HG03571 (cell line): ENCODE measurements at regions not wholly inside any gene's neighbourhood (a gene's known extent, or its start where the extent isn't known, plus 50 kb on each side); places are given as distances from the start of the nearest gene placed in this dataset.
"Not testable (repeated sequence)": the region's sequence is repeated elsewhere in the genome, so short reads cannot be mapped to it uniquely, and the experiment has no call there.

Experiments
- ATAC-seq: cut with Tn5 transposase; IDR thresholded peaks from one replicate; pipeline ENCODE4 v1.9.1; 2021; ENCODE audit not compliant: unreplicated experiment

- ATAC-seq: not testable (repeated sequence)
Observed at GRCh38 chr4:4134368-4134767, 92.4 kb downstream of the OTOP1 start.

GRCh38 chr4:4136621-4137020, 90.1 kb downstream of the OTOP1 start:
- ATAC-seq: not testable (repeated sequence)
